Activated CD4-positive, alpha-beta T cell treated with anti-CD3 and anti-CD28 coated beads, Interleukin-2, amount 50 U/mL, for 48 hours (primary cell): ENCODE measurements at regions not wholly inside any gene's neighbourhood (a gene's known extent, or its start where the extent isn't known, plus 50 kb on each side); places are given as distances from the start of the nearest gene placed in this dataset.

Source experiments
- DNase-seq, 2 experiments: peaks; one replicate each; pipeline ENCODE4 v3.0.0-alpha.2; 2020

DNA sequence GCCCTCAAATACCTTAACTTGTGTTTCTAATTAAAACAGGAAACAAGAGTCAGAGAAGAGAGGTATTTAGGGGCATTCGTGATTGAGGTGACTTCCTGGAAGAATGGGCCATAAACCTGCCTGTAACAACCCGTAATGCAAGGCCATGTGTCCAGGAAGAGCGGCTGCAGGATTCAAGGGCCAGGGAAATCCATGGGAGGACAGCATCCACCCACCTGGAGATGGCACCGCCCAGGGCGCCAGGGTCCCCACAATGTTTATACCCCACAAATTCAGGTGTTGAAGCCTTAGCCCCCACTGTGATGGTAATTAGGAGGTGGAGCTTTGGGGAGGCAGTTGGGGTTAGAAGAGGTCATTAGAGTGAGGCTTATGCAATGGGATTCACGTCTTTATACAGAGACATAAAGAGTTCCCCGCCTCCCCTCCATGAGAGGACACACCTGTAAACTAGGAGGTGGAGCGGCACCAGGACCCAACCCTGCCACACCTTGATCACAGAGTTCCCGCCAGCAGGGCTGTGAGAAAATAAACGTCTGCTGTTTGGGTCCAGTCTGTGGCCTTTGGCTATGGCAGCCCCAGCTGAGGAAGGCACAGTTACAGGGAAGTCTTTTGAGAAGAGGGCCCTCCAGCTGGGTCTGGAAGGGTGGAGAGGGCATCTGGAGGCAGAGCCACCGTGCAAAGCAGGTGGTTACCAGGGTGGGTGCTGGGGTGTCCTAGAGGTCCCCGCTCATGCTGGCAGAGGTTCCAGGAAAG, 1394.3 kb downstream of the TBC1D22A start:
- DNase-seq = no peak

DNA sequence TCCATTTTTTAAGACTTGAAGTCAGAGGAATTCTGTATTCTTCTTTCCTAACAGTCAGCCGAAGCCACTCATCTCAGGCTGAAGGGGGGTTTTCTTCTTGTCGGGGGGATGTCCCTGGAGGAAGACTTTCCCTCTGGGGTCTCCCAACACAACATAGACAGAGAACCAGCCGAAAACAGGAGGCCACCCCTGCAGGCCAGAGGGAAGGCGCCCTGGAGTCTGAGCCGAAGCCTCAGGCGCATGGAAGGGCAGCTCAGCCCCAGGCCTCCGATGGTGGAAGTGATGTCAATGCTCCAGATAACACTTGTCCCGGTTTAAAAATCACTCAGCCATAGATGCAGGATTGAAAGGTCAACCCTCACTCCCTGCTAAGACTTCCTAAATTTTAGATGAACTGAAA, 1393.0 kb downstream of the TBC1D22A start:
- no peak for DNase-seq

DNA sequence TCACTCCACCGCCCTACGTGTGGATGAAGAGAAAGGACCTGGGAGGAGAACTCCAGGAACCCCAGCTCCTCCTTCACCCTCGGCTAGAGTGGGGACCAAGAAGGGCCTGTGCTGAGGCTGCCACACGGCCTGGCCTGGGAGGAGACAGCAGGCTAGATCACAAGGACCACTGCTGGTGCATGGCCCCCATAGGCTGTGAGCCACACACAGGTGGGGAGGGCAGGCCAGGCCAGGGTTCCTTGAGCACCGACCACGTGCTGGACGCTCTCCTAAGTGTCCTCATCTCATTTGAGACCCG, 1392.4 kb downstream of the TBC1D22A start:
- no peak for DNase-seq

DNA sequence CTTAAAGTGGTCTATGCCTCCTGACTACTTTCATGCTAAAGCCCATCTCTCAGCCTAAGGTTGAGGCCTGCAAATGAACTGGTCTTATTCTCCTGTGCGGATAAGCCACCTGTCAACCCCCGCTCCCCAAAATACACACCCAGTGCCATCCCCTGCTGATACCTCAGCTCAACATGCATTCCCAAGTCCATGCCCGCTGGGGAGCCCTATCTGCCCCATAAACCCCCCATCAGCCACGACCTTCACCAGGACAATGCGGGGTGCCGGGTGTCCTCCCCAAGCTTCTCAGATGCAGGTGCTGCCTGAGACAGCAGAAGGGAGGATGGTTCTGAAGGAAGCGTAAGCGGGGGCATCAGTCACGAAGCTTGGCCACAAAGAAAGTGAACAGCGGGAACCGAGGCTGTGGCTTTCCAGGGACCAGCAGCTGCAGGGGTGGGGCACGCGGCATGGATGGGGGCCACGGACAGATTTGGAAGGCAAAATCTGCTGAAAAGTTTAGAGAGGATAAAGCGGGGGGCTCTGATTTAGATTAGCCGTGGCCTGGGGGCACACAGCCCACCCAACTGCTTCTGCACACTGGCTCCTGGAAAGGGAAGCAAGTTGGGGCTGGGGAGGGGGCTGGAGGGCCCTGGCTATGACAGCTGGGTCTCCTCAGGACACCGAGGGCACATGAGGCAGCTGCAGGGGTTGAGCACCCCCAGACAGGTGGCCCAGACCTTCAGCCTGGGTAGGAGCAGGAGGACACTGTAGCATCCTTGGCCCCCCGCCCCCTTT, 1391.9 kb downstream of the TBC1D22A start:
- DNase-seq = no peak

DNA sequence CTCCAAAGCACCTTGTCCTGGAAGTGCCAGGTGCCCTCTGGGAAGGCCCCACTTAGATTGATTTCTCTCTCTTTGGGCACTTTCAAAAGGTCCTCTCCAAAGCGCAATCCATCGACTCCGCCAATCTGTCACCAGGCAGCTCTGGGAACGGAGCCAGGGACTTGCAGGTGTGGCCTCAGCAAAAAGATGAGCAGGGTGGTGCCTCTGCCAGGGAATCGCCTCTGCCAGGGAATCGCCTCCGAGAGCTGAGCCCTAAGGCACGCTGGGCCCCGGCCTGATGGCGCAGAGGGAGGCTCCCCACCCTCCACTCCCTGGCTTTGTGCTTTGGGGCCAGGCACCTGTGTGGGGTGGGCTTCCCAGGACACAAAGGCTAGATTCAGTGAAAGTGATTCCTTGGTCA, 1391.3 kb downstream of the TBC1D22A start:
- DNase-seq = no peak

DNA sequence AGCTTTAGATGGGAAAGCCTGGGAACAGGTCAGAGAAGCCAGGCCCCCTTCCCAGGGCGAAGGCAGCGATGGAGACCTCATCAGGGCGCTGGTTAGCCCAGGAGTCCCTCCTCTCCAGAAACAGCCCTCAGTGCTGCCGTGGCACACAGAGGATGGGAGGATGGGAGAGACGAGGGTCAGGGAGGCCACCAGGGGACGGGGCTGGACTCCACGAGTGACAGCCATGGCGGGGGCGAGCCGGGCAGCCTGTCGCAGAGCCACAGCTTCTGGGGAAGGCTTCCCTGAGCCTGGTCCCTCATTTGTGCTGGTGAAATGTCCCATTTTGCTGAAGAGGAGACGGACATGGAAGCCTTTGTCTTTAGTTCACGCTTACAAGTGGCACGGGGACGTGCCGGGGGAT, 1390.5 kb downstream of the TBC1D22A start:
- DNase-seq = no peak

DNA sequence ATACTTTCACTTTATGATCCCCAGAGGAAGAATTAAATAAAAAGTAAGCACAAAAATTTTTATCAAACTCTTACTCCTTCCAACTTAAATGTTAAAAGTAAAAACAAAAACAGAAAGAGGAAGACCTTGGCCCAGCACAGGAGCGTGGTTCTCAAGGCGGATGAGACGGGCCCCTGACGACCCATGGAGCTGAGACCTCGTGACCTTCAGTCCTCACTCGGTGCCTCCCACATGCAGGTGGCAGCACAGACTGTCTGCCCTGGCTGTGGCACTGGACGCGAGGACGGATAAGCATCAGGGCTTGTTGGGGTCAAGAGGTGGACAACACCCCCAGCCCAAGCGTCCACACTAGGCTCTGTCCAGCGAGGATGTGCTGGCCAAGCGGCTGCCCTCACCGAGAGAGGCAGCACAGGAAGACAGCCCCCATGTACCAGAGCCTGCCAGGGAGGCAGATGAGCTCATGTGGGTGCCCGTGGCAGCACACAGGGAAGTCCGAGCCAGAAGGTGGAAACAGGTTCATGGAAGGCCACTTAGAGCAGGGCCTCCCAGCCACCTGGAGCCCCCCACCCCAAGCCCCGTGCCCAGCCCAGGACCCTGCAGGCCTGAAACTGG, 1389.8 kb downstream of the TBC1D22A start:
- no peak for DNase-seq

DNA sequence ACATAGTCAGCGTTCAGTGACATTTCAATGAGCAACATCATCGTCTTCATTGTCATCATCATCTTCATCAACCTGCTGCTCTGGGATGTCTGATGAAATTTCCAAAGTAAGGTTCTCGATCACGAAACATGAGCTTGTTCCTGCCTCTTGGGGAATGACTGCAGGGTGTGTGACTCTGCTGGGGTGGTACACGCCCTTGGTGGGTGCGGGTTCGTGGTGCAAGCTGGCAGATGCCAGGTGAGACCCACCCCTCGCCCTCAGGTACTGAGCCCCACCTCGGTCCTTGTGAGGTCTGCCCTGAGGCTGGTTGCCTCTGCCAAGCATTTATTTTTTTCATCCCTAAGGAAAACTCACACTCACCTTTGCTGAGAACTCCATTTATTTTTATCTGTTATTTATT, 1389.2 kb downstream of the TBC1D22A start:
- DNase-seq = no peak

DNA sequence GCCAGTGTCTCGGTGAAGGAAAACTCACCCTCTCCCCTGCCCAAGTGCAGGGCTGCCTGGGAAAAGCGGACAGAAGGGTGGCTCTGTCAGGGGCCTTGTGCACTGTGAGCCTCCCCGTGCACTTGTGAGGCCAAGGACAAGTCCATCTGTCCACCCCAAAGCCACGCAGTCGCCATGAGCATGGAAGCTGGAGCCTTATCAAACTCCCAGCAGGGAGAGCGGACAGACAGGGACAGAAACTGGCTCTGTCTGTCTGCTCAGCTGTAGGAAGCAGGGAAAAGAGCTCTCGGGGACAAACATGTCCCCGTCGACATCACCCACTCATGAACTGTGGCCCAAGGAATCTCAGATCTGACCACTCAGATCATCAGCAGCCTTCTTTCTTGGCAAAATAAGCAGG, 1385.4 kb downstream of the TBC1D22A start:
- DNase-seq = no peak

DNA sequence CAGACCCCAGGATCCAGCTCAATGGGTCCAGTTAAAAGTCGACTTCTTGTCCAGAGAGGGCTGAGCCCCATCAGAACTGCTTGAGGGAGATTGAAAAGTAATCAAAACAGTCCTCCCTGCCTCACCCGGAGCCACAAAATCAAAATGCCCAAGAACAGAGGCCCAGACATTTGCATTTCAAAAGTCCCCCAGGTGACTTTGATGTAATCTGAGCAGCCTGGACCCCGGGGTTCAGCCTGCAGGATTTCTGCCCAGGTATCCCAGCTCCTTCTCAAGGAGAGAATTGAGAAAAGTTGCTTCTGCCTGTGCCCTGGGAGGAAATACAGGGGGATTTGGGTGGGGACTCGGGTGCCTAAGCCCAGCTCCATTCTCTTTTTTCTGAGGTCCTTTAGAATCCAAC, 1385.0 kb downstream of the TBC1D22A start:
- no peak for DNase-seq

DNA sequence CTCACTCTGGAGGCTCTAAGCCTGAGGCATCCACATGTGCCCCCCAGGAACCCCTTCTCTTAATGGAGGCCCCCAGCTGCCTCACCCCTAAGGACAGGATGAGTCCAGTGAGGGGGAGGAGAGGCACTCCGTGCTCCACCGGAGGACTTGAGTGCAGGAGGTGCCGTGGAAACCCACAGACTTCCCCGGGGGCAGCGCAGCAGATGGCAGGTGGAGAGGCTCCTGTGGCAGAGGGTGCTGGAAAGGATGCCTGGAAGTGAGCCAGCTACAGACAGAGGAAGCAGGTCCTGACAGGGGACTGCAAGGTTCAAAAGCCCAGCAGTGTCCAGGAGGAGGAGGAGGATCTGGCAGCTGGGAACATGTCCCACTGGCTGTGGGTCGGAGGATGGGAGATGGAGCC, 1384.0 kb downstream of the TBC1D22A start:
- DNase-seq = no peak

DNA sequence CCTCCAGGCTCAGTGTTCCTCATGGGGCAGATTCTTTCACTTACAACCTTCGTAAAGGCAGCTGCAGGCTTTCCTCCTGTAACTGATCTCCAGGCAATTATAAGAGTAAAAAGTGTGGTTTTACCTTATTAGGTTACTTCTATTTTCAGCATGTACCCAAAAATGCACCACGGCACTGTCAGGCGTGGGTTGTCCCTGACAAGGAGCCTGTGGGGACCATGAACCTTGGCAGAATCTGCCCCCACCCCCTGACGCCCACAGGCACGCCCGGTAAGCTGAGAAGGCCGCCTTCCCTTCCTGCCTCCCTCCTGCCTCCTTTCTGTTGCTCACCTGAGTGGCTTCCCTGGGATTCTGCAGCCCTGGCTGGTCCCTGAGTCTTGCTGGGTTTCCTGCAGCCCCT, 1383.3 kb downstream of the TBC1D22A start:
- DNase-seq = no peak

DNA sequence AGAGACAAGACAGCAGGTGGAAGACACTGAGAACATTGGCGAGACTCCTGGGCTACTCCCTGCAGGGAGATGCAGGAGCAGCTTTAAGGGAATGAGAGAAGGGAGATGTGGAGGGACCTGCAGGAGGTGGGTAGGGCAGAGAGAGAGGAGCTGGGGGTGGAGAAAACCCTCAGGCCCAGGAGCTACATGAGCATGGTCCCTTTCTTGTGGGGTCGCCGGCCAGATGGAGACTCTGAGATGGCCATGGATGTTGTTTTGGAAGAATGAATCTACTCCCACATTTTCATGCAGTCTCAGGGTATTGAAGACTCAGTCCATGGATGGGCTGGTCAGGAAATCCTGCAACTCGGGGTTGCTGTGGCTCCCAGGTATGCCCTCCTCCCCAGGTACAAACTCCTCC, 1381.9 kb downstream of the TBC1D22A start:
- DNase-seq = no peak

DNA sequence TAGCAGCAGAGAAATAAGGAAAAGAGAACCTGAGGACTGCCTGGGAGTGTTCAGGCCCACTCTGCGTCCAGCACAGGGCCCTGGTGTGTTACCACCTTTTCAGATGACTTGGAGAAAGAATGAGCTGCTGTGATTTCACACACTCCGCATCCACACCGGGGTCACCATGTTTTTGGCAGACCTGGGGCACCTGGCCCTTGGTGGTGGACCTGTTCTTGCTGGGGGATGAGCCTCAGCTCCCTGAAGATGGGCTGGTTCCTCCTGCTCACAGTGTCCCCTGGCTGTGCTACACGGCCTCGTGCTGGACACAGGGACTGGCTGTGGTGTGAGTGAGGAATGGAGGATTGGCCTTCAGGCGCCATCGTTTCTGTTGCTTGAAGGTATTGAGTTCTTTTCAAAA, 1381.4 kb downstream of the TBC1D22A start:
- no peak for DNase-seq

DNA sequence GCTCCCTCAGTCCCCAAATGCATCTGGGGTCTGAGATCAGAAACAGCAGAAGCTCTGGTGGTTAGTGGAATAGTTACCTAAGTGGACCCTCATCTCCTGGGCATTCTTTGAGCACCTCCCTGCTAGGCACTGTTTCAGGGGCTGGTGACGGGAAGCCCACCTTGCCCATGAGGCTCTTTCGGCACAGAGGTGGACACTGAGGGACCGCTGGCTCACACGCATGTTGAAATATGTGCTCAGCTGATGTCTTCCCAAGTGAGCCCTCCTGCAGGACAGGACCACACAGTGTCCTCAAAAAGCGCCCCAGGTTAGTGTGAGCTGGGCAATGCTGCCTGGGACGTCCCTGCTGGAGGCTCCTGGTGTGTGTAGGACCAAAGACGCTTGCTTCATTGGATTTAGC, 1379.9 kb downstream of the TBC1D22A start:
- DNase-seq = no peak

DNA sequence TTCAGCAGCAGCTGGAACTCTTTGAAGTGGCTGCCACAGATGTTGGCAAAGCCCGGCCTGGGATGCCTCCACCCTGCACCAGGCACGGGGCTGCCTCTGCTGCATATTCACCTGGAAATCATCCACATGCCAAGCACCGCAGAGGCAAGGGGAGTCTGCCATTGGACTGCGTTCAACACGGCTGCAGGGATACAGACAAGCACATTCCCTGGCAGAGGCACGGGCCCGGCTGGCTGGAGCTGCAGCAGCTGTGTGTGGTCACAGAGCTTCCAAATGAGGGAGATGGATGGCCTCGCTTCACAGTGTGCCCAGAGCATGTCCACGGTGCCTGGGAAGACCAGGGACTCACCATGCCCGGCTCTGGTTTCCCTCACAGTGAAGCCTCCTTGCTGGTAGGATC, 1378.9 kb downstream of the TBC1D22A start:
- DNase-seq = no peak

DNA sequence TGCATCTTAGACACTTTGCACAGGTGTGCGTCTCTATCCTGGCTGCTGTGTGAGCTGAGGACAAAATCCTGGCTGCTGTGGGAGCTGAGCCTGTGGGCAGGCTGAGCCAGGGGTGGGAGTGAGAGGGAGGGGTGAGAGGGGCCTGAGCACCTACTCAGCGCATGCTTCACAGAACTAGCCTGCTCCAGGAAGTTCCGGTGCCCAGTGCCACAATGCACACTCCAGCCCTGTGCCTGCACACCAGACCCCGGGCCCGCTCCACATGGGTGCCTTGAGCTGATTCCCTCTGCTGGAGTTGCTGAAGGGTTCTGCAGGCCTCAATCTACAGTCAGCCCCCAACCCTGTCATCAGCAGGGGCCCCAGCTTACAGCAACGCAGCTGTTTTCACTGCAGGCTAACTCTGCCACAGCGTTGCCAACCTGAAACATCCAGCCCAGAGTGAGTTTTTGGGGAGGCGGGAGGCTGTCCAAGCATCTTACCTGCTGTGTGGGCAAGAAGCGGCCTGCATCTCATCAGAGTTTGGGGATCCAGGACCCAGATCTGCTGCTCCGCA, 1377.9 kb downstream of the TBC1D22A start:
- no peak for DNase-seq

DNA sequence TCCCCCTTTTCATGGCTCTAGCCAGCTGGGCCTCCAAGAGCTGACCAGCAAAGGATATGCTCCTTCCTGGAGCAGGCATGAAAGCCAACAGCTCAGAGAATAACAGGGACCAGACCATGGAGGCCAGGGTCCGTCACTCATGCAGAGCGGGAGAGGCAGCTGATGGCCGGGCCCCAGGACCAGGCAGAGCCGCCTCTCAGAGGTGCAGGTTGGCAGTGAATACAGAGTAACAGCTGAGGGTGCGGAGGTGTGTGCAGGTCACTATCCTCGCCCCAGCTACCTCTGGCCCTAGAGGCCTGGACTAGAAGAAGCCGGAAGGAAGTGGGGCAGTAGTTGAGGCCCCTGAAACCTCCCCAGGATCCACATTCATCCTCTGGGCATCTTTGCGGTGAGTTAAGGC, 1377.3 kb downstream of the TBC1D22A start:
- DNase-seq = no peak

DNA sequence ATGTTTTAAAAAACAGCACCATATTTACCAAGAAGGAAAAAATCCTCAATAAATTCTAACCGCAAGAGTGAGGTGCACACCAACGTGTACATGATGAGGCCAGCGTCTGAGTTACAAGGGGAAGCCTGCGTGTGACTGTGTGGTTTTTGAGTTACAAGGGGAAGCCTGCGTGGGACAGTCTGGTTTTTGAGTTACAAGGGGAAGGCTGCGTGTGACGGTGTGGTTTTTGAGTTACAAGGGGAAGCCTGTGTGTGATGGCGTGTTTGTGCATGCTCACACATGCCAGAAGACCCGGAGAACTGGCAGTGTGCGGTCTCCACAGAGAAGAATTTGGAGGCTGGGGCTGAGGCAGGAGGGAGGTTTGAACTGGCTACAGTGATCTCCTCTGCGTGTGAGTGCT, 1376.4 kb downstream of the TBC1D22A start:
- DNase-seq = no peak

DNA sequence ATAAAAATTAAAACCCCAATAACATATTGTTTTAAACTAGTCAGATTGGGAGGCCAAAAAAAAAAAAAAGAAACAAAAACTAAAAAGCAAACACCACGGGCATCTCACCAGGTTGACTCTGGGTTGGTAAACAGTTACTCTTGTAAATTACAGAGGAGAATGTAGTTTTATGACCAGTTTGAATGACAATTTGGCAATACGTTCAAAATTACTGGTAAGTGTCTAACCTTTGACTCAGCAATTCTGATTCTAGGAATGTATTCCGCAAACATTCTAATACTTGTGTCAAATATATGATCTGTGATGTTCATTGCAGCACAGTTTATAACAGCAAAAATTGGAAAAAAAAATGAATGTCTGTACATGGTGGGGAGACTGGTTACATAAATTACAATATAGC, 1376.0 kb downstream of the TBC1D22A start:
- no peak for DNase-seq

DNA sequence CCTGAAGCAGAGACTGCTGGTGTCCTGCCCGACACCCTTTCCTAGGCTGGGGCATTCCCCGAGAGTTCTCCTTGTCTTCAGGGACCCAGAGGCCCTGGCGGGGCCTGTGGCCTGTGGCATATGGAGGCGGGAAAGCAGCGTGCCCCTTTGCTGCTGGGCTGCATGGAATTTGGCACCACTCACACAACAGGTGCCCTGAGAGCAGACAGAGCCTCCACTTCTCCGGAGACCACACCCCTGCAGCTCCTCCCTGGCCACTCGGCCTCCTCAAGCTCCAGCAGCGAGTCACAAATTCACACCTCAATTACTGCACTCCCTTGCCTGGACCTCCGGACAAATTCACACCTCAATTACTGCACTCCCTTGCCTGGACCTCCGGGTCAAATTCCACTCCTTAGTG, 1375.2 kb downstream of the TBC1D22A start:
- no peak for DNase-seq

DNA sequence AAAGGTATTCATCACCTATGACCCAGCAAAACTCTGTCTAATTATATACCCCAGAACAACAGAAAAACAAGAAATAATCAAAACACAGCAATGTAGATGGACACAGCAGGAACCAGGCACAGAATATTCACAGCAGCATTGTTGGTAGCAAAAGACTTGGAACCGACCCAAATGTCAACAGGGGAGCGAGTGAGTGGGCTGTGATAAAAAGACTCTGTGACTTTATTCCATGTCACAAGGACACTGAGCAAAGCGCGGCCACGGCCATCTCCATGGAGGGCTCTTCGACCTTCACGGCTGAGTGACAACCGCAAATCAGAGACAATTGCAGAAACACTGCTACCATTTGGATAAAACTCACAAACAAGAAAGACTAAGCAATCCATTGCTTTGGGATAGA, 1373.1 kb downstream of the TBC1D22A start:
- DNase-seq = no peak

DNA sequence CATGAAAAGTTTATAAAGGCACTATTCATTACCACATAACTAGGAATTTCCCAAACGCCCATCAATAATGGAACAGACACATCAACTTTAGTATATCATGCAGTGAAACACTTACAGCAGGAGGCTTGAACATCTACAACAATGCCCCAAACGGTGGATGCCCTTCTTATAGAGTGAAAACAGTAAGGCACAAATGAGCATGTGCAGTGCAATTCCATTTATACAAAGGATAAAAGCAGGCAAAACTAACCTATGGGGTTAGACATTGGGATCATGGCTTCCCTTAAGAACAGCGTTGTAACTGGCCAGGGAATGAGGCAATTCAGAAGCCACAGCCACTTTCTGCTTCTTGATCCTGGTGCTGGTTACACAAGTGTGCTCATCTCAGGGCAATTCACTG, 1363.0 kb downstream of the TBC1D22A start:
- DNase-seq = no peak

DNA sequence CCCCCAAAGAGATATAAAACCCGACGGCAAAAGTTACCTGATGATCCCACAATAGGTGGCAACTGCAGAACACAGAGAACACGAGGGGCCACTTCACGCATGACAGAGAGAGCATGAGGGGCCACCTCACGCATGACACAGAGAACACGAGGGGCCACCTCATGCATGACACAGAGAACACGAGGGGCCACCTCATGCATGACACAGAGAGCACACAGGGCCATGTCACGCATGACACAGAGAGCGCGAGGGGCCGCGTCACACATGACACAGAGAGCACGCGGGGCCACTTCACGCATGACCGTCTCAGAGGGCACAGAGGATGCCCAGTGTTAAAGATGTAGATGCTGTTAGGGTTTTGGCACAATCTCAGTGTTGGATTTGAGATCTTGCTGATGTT, 1359.5 kb downstream of the TBC1D22A start:
- no peak for DNase-seq
